Stimulated activated CD8-positive, alpha-beta memory T cell treated with anti-CD3 and anti-CD28 coated beads, Interleukin-15, amount 100 ng/mL, for 4 hours (primary cell): ENCODE measurements at regions not wholly inside any gene's neighbourhood (a gene's known extent, or its start where the extent isn't known, plus 50 kb on each side); places are given as distances from the start of the nearest gene placed in this dataset.
"Not testable (repeated sequence)": the region's sequence is repeated elsewhere in the genome, so short reads cannot be mapped to it uniquely, and the experiment has no call there.

Experiments used
- DNase-seq, 2 donors: peaks; one replicate each; pipeline ENCODE4 v3.0.0-alpha.2; 2020; ENCODE audit warnings: low read depth in 2 of 2

DNA sequence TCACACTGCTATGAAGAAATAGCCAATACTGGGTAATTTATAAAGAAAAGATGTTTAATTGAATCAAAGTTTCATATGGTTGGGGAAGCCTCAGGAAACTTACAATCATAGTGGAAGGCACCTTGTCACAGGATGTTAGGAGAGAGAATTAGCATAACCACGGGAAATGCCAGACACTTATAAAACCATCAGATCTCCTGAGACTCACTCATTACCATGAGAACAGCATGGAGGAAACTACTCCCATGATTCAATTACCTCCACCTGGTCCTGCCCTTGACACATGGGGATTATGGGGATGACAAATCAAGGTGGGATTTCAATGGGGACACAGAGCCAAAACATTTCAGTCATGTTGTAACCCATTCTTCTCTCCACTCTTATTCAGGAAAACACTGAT, 472.9 kb upstream of the FSIP2 start:
- DNase-seq = no peak

DNA sequence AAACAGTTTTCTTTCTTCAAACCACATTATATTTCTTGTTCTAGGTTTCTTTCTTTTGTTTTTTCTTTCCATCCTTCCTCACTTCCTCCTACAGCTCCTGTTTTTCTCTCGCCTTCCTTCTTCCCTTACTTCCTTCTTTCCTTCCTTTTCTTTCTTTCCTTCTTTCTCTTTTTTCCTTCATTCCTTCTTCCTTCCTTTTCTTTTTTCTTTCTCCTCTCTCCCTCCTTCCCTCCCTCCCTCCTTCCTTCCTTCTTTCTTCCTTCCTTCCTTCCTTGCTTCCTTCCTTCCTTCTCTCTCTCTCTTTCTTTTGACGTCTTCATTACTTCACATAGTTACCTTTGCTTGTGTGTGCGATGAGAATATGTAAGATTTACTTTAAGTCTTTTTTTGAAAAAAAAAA, 470.0 kb upstream of the FSIP2 start:
- DNase-seq = no peak

DNA sequence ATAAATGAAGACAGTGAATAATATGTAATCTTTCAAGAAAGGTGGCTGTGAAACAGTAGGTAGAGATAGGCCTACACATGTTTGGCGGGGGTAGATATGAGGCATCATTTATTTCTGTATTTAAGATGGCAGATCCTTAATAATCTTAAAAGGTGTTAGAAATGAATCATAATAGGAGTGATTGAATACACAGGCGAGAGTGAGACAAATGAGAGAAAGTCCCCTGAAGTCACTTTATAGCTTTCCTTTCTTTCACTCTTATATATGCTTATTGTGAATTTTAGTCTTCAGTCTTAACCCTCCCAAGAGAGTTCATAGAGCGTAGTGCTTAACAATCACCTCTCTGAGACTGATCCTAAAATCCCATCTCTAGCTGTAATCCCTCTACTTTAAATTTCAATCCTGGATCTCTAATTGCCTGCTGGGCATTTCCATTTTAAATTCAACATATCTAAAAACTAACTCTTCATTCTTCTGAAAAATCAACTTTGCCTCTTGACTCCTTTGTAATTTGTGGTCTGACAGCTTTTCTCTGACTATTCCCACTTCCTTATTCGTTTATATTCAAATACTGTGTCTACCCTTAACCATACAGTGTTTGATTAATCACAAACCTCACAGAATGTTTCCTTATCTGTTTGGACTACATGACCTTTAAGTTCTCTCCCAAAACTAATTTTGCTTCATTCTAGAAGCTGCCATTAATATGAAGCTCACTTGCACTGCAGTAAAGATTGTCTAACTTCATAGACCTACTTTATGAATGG, 463.7 kb upstream of the FSIP2 start:
- DNase-seq = no peak

DNA sequence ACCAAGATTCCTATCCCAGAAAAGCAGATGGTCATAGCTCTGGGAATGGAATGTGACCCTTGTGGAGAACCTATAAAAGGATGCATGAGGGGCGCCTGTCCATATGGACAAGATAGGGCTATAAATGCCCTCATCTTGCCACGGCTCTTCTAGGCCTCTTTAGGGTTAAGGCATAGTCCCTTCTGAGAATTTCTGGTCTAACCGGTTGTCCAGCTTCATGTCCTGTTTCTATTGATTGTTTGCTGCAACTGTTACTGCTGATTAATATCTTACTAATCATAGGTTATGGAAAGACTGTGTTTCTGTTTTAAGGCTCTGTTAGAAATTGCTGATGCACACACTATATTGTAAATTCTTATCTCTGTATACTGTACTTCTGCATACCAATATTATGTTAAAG, 462.6 kb upstream of the FSIP2 start:
- DNase-seq = not testable (repeated sequence)

DNA sequence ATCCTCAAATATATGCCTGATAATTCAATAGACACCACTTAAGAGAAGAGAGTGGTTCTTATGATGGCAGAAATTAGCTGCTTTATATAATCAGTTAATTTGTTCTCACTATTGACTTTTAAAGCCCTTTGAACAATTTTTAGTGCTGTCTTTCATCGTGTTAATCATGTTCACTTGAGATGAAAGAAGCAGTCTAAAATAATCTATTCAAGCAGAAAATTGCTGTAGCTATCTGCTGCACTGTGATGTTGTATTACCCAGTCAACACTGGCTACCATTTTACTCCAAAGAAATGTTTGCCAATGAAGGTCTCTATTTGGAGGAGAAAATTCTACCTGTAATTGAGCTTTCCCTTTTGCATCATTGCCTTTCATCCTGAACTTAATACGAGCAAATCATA, 459.8 kb upstream of the FSIP2 start:
- DNase-seq = no peak

DNA sequence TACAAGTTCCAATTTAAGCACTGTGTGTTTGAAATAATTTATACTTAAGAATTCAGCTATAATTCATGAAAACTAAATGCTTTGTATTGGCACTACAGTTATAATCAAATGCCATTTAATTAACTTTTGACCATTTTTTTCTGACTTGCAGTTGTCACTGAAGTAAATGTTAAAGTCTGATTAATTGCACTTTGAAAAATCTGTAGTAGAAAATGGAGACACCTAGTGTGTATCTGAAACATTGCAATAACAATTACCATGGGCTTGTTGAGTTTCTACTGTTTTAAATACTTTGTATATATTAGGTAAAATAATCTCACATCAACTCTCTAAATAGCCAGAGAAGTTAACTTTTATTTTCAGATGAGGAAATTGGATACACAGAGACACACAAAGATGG, 458.6 kb upstream of the FSIP2 start:
- DNase-seq = no peak

DNA sequence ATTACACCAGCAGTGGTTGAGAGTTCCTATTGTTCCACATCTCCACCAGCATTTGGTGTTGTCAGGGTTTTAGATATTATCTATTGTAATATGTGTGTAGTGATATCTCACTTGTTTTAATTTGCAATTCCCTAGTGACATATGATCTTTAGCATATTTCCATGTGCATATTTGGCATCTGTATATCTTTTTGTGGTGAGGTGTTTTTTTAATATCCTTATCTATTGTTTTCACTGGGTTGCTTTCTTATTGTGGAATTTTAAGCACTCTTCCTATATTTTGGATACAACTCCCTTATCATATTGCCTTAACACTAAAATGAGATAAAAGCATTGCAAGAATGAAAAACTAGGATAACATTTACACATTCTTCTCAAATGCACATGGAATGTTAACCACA, 453.9 kb upstream of the FSIP2 start:
- no peak for DNase-seq

DNA sequence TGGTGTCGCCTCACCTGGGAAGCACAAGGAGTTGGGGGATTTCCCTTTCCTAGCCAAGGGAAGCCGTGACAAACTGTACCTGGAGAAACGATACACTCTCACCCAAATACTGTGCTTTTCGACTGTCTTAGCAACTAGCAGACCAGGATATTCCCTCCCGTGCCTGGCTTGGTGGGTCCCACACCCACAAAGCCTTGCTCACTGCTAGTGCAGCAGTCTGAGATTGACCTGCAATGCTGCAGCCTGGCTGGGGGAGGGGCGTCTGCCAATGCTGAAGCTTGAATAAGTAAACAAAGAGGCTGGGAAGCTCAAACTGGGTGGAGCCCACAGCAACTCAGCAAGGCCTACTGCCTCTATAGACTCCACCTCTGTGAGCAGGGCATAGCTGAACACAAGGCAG, 448.6 kb upstream of the FSIP2 start:
- DNase-seq = not testable (repeated sequence)

DNA sequence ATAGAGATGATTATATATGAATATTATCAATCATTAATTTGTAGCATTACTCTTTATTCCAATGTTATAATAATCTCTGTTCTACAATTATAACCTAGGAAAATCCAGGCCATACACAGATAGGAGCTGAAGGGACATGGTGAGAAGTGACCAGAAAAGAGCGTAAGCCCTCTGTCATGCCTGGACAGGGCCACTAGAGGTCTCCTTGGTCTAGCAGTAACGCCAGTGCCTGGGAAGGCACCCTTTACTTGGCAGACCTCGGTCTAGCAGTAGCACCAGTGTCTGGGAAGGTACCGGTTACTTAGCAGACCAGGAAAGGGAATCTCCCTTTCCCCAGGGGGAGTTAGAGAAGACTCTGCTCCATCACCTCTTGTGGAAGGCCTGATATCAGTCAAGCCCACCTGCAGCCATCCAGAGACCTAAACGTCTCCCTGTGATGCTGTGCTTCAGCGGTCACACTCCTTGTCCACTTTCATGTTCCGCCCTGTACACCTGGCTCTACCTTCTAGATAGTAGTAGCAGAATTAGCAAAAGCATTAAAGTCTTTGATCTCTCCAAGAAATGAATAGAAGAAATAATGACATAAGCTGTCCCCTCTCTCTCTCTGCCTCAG, 447.5 kb upstream of the FSIP2 start:
- DNase-seq = no peak

DNA sequence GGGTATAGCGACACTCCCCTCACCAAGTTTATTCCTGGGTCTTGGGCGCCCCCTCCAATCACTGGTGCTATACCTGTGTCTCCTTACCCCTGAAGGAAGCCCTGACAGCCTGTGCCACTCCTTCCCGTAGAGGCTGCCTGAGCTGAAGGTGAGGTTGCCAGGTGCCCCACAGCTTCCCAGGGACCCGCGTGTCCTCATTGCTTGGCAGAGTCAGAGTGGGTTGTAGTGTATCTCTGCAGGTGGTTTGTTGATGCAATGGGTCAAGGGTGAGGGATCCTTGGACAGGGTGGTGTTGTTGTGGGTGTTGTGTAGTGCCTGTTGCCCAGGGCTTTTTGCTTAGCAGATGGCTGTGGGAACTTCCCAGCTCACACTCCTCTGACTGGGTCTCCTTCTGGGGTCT, 438.7 kb upstream of the FSIP2 start:
- DNase-seq = no peak

DNA sequence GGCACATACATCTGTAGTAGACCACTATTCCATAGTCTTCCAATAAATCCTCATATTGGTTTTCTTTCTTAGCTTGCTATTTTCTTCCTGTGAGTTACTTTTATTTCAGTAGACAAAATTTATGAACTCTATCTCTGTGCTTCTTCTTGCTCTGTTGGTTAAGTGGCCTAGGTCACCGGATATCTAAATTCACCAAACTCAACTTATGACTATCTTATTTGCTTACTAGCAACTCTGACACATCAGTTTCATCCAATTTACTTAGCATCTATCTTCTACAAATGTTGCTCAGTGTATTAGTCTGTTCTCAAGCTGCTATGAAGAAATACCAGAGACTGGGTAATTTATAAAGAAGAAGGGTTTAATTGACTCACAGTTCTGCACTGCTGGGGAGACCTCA, 432.5 kb upstream of the FSIP2 start:
- no peak for DNase-seq

DNA sequence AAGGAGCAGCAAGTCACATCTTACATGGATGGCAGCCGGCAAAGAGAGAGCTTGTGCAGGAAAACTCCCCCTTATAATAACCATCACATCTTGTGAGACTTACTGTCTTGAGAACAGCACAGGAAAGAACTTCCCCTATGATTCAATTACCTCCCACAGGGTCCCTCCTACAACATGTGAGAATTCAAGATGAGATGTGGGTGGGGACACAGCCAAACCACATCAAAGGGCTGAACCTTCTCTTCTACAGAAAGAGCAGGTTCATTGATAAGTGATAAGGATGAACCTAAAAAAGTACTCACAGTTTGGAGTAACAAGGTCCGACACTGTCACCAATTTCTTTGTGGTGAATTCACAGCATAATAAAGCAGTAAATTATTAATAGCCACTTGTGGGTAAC, 422.2 kb upstream of the FSIP2 start:
- DNase-seq = no peak

DNA sequence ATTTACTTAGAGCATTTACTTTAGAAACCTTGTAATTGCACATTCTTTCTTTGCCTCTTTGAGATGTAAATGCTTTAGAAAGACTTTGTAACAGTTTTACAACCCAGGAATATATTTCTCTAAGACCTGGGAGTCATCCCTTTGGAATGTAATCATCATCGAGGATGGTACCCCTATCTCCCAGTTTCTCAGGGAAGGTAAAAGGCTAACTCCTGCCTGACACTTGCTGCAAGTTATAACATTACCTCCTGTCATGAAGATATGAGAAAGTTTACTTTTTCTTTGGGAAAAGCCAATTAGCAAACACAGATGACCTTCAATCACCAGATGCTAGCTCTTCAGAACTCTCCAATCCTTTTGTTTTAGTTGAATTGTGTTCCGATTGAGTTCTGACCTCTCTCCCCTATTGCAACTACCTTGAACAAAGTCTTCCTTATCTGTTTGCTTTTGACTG, 420.3 kb upstream of the FSIP2 start:
- DNase-seq = no peak

DNA sequence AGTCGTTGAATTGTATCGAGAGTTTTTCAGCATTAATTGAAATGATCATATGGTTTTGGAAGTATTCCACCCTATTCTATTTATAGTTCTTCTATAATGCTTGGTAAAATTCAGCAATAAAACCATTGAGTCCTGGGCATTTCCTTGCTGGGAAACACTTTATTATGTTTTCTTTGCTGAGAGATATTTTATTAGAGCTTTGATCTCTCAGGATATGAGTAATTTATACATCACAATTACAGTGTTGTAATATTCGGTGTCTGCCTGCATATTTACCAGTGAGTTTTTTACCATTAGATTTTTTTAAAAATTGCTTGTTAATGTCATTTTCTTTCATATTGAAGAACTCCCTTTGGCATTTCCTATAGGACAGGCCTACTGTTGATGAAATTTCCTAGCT, 402.7 kb upstream of the FSIP2 start:
- no peak for DNase-seq

DNA sequence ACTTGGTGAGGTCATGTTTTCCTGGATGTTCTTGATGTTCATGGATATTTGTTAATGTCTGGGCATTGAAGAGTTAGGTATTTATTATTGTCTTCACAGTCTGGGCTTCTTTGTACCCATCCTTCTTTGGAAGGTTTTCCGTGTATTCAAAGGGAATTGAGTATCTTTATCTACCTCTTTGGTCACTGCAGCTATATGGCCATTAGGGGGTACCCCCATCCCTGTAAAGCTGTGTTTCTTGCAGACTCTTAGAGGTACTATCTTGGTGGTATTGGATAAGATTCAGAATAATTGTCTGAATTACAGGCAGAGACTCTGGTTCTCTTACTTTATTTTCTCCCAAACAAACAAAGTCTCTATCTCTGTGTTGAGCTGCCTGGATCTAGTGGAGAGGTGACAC, 401.6 kb upstream of the FSIP2 start:
- no peak for DNase-seq

DNA sequence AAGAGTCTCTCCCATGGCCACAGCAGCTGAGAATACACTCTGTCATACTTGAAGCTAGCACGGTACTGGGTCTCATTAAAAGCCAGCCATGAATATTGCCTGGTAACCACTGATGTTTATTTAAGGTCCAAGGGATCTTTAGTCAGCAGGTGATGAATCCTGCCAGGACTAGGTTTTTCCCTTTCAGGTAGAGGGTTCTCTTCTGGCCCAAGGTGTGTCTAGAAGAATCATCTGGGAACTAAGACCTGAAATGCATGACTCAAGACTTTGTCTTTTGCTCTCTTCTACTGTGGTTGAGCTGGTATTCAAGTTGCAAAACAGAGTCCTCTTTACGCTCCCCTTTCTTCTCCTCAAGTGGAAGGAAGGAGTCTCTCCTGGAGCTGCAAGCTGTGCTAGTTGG, 400.5 kb upstream of the FSIP2 start:
- no peak for DNase-seq

DNA sequence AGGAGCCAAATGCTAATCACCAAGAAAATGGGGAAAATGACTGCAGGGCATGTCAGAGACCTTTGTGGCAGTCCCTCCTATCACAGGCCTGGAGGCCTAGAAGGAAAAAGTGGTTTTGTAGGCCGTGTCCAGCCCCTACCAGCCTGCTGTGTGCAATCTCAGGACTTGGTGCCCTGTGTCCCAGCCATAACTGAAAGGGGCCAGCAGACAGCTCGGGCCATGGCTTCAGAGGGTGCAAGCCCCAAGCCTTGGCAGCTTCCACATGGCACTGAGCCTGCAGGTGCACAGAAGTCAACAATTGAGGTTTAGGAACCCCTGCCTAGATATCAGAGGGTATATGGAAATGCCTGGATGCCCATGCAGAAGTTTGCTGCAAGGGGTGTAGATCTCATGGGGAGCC, 391.2 kb upstream of the FSIP2 start:
- DNase-seq = no peak

DNA sequence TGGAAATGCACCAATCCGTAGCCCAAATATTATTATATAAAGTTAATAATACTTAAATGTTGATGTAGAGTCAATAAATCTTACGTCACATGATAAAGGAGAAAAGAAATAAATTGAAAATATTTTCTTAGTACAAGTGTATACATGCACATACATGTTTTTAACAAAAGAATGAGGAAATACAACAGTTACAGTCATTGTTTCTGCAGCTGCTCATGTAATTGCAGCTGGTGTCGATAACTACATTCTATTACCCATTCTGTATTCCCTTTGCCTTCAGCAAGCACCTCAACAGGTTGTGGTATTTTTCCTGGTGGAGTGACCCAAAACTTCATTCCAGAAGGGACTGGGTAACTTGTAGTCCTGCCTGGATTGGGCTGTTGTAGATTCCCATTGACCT, 377.8 kb upstream of the FSIP2 start:
- DNase-seq = no peak

DNA sequence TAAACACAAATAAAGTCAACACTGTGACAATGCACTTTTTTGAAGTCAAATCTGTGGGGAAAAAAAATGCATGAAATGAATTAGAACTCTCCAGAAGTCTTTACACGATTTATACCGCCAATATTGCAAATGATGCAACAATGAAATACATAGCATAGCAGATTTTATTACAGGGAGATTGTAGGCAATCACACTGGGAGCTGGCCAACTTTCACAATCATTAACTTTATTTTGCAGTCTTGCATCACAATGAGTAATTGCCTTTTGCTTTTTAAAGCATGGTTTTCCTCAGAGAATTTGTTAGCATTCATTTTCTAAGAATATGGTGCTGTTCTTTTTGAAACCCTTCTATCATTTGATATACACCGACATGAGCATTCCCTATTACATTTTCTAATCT, 366.4 kb upstream of the FSIP2 start:
- DNase-seq = no peak

DNA sequence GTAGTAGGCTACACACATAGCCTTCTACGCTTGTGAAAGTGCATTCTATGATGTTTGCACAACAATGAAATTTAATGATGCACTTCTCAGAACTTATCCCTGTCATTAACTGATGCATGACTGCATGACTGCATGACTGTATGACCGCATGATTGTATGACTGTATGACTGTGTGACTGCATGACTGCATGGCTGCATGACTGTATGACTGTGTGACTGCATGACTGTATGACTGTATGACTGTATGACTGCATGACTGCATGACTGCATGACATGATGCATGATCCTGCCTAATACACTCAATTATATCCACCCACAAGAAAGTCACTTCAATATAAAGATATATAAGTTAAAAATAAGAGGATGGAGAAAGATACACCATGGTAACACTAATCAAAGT, 365.4 kb upstream of the FSIP2 start:
- DNase-seq = no peak

DNA sequence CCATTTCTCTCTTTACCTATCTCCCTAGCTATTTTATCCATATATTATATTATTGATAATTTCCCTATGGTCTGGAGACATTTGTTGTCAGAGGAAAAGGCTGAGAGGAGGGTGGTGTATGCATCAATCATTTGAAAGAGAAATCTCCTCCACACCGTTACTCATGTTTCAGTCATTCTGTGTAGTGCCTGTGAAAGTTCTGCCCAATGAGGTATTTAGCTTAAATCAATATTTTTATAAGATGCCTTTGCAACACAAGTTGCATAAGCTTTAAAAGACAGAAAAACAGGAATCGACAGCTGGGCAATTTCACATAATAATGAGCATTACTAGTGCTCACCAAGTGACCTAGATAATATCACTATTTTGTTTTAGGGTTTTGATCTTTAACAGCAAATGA, 363.7 kb upstream of the FSIP2 start:
- DNase-seq = no peak

DNA sequence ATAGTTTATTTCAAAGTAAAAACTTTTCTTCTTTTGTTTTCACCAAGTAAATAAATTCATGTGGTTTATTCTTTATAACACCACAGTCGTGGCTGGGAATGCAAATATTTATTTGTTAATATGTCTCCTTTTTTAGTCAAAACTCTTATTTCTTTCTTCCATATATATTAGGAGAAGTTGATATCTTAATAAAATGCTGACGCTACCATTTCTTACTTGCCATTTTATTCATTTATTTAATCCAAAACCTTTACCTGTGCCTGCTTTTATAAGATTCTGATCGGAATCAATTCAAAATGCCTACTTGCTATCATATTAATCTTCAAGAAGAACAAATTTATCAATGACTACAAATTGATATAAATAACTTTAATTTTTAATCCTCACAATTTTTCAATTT, 362.9 kb upstream of the FSIP2 start:
- no peak for DNase-seq

DNA sequence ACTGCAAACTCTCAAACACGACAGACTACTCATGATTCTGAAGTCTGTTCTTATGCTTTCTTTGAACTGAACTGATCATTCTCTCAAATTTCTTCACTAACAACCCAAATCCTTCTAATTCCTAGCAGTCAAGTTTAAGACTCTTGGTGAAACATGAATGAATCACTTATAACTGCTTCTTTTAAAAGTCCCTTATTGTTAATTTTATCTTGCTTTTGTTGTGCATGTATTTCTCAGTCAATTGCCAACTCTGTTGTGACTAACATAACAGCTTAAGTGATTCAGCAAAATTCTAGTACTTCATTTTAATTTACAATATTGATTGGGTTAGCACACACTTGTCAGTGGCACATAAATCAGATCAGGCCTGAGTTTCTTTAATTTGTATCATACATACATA, 357.0 kb upstream of the FSIP2 start:
- DNase-seq = no peak
